DND-41 (cell line): ENCODE measurements at regions not wholly inside any gene's neighbourhood (a gene's known extent, or its start where the extent isn't known, plus 50 kb on each side); places are given as distances from the start of the nearest gene placed in this dataset.

ENCODE experiments used
- EZH2 ChIP-seq: IDR thresholded peaks from 3 replicates; pipeline ENCODE4 v1.6.1; 2012; ENCODE audit warnings: borderline replicate concordance, low read depth, mild to moderate bottlenecking, moderate library complexity, low read length, inconsistent platforms; ENCODE audit not compliant: severe bottlenecking
- TF ChIP-seq, protein P1 (sequence below): IDR thresholded peaks from 2 replicates; pipeline ENCODE4 v1.5.1; 2012; ENCODE audit warnings: borderline replicate concordance, low read length, moderate library complexity, mild to moderate bottlenecking; ENCODE audit not compliant: poor library complexity, severe bottlenecking; ENCODE audit errors: extremely low read depth

DNA sequence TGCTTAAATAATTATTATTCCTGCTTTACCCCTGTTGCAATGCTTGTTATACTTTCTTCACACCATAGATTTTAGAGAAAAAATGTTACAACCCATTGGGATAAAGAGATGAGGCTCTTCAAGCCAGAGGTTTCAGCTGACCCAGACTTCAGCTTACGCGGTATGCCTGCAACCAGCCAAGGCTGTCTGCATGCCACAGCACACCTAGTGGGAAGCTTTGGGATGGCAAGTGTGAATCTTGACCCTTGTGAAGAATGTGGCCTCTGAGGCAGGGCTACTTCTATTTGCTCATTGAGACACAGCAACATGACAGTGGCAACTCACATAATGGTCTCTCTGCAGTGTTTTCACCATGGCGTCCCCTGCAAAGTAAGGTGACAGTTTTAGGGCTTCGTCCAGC lies 193.9 kb upstream of the PIRT start:
- TF ChIP-seq, protein P1, sequence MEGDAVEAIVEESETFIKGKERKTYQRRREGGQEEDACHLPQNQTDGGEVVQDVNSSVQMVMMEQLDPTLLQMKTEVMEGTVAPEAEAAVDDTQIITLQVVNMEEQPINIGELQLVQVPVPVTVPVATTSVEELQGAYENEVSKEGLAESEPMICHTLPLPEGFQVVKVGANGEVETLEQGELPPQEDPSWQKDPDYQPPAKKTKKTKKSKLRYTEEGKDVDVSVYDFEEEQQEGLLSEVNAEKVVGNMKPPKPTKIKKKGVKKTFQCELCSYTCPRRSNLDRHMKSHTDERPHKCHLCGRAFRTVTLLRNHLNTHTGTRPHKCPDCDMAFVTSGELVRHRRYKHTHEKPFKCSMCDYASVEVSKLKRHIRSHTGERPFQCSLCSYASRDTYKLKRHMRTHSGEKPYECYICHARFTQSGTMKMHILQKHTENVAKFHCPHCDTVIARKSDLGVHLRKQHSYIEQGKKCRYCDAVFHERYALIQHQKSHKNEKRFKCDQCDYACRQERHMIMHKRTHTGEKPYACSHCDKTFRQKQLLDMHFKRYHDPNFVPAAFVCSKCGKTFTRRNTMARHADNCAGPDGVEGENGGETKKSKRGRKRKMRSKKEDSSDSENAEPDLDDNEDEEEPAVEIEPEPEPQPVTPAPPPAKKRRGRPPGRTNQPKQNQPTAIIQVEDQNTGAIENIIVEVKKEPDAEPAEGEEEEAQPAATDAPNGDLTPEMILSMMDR = peak; percentile 40
- no peak for TF ChIP-seq EZH2
